Erythroblast (primary cell): ENCODE measurements at regions not wholly inside any gene's neighbourhood (a gene's known extent, or its start where the extent isn't known, plus 50 kb on each side); places are given as distances from the start of the nearest gene placed in this dataset.

Experiments used
- GATA1 ChIP-seq: IDR thresholded peaks from 2 replicates; pipeline ENCODE4 v1.6.1; 2011; ENCODE audit warnings: low read depth, mild to moderate bottlenecking, control low read depth, low read length, moderate library complexity
- POLR2A ChIP-seq: IDR thresholded peaks from 2 replicates; pipeline ENCODE4 v1.6.1; 2011; ENCODE audit warnings: mild to moderate bottlenecking, low read length

- TF ChIP-seq POLR2A = no peak
- TF ChIP-seq GATA1 = no peak
Observed at GRCh38 chr10:130744631-130745030, 566.9 kb downstream of the TCERG1L start.
